Panc1 (cell line): ENCODE measurements at regions not wholly inside any gene's neighbourhood (a gene's known extent, or its start where the extent isn't known, plus 50 kb on each side); places are given as distances from the start of the nearest gene placed in this dataset.

Source experiments
- CTCF ChIP-seq: fragments of 450-650 bp; IDR thresholded peaks from 2 replicates; pipeline ENCODE4 v1.5.1; 2017; ENCODE audit warnings: mild to moderate bottlenecking
- POLR2AphosphoS5 ChIP-seq: IDR thresholded peaks from 2 replicates; pipeline ENCODE4 v1.6.1; 2012; ENCODE audit warnings: mild to moderate bottlenecking, low read depth, low read length, moderate library complexity
- REST ChIP-seq, 2 experiments: IDR thresholded peaks; 2 replicates each; pipeline ENCODE4 v1.6.1; 2011 to 2012; ENCODE audit warnings: low read depth in 2 of 2, control low read depth in 1 of 2, low read length in 1 of 2, mild to moderate bottlenecking in 1 of 2, moderate library complexity in 1 of 2; ENCODE audit not compliant: insufficient read depth in 1 of 2
- TCF7L2 ChIP-seq: IDR thresholded peaks from 2 replicates; pipeline ENCODE4 v1.6.1; 2011; ENCODE audit warnings: mild to moderate bottlenecking, low read depth, low read length, inconsistent platforms

GRCh38 chr7:131157530-131158243, 170.0 kb upstream of the MKLN1 start:
- TF ChIP-seq CTCF: no peak
- no peak for TF ChIP-seq REST (IDR thresholded peaks at IDR 0.05; ENCODE audit: insufficient read depth in 1 of 2, low read depth in 2 of 2, low read length in 1 of 2)
- TF ChIP-seq TCF7L2: no peak
- TF ChIP-seq POLR2AphosphoS5: no peak
